ENCODE measurements at regions not wholly inside any gene's neighbourhood (a gene's known extent, or its start where the extent isn't known, plus 50 kb on each side); places are given as distances from the start of the nearest gene placed in this dataset.
"Not testable (repeated sequence)": the region's sequence is repeated elsewhere in the genome, so short reads cannot be mapped to it uniquely, and the experiment has no call there.

DNA sequence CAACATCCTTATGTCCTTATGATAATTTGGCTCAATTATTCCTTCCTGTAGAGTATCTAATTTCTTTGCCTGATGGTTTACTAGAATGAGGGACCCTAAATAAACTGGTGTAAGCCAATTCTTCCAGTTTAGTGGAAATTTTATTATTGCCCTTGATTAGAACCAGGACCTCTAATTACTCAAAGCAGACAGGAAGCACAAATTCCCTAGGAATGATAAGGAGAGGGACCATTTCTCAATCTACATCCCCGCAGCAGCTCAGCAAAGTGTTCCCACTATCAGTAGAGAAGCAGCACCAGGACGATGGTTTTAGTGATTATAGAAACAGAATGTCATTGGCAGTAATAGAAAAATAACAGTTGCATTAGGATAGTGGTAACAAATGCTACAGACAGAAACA lies 97.1 kb downstream of the PLPPR4 start:
- no peak for DNase-seq

DNA sequence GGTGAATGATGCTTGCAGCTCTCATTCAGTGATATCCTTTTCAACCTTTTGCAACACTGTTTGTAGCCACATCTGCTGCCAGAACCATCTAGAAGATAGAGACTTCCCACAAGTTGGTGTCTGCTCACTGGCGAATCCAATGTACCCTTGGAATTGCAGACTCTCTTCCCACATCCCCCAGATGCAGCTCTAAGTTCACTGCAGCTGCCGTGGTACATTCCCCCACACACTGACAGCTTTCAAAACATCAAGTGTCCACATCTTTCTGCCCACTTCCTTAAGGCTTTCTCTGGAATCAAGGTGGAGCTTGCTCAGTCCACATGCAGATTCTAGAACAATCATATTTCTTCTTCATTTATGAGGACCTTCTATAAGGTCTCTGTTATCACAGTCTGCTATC lies 99.2 kb downstream of the PLPPR4 start:
- DNase-seq, result no peak

GRCh38 chr1:99365141-99365540 lies 100.8 kb downstream of the PLPPR4 start:
- DNase-seq, result no peak

DNA sequence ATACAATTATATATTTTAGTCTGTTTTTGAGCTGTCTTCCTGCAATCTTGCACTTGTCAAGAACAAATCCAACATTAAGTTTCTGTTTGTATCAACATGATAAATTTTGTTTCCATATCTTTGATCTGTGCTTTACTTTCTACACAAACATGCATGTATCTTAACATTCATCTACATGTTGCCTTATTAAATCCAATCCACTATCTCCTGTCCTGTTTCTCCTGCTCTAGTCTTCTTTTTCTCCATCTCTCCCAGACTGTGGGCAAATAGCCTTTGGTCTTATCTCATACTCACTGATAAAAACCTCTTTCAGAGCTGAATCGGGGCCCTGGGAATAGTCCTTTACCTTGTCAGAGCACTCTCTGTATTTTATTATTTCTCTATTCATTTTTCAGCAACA lies 101.3 kb downstream of the PLPPR4 start:
- no peak for DNase-seq

DNA sequence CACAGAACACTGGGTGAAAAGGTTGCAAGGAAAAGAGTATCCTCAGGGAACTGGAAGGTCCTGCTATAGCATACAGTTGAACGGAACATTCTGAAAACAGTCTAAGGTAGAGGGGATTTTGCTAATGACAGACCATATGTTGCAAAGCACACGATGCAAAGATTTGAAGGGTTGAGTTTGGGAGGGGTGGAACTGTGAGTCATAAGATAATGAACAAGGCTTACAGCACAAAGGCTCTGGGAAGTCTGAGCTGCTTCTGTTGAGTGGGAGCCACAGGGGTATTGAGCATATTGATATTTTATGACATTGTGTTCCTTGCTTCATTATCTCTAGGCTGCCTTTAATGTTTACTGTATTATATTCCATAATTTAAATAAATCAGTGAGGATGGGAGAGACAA lies 104.9 kb downstream of the PLPPR4 start:
- DNase-seq, result no peak

DNA sequence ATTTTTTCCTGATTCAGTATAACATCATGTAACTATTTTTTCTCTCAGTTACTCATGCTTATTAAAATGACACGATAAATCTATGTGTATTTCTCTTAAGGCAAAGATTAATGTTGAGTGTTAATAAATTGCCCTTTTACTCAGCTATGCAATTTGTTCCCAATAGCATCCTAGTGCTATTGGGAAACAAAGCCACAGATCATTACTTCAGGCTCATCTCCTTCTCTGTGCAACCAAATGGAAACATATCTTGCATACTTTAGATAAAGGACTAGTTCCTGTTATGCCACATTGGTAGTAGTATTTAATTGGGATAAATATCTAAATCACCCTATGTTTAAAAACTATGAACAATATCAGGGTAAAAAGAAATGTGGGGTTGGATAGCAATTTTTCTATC lies 106.2 kb downstream of the PLPPR4 start:
- no peak for DNase-seq

- no peak for DNase-seq
These were observed 107.1 kb downstream of the PLPPR4 start for GRCh38 chr1:99371413-99371812.

- no peak for DNase-seq
These were observed 109.8 kb downstream of the PLPPR4 start for GRCh38 chr1:99374109-99374508.

DNA sequence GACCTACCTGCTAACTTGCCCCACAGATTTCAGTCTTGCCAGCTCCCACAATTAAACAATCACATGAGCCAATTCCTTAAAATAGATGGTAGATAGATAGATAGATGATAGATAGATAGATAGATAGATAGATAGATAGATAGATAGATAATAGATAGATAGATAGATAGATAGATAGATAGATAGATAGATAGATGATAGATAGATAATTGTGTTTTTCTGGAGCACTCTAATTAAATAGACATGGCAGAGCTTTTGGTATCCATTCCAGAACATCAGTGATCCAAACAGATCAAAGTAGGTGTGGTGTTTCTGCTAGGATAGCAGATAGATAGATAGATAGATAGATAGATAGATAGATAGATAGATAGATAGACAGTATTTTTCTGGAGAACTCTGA lies 110.4 kb downstream of the PLPPR4 start:
- DNase-seq, result not testable (repeated sequence)

DNA sequence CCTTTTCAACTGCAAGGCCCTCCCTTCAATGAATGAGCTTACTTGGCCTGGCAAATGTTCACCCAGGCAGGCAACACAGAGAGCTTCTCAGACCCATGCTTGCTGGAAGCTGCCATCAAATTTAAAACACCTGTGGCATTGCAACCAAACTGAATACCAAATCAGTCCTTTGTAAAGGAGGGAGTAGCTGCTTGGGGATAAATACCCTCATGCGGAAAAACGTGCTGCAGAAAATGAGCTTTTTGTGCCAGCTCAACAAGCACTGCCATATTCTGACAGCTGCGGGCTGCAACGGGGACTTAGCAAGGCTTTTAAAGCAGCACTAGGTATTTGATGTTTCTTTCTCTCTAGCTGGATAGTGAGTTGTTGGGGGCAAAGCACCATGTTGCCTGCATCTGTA lies 119.7 kb downstream of the PLPPR4 start:
- no peak for DNase-seq

- DNase-seq, result no peak
These were observed 121.6 kb downstream of the PLPPR4 start for GRCh38 chr1:99385852-99386251.

- DNase-seq, result no peak
These were observed 132.1 kb downstream of the PLPPR4 start for GRCh38 chr1:99396389-99396788.

DNA sequence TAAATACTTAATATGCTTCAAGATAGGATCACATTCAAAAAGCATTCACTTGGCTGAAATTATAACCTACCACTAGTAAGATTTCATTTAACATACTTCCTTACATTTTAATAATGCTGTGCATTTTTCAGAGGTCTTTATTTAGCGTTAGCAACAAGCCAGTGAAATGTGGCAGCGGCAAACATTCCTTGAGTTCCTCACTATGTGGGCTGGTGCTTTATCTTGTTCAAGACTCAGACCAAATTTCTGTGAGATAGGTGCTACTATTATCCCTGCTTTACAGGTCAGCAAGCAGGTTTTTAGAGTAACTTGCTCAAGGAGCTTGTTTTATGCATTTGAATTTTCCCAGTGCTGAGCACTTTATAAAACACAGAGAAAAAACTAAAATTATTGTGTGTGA lies 132.7 kb downstream of the PLPPR4 start:
- no peak for DNase-seq

DNA sequence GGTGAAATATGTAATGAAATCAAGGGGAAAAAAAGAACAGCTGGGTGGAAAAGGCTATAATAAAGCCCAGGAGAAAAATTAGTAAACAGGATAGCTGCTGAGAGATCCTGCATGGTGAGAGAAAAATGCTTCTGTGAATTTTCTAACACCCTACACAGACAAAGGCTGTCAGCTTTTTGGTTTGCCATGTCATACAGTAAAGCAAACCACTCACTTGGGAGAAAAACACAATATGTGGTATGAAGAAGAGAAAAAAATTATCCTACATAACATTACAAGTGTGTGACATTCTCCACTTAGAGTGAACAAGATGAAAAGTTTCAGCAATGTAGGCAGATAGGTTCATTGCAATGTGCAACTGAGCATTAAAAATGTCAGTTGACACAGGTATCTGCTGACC lies 133.6 kb downstream of the PLPPR4 start:
- DNase-seq, result no peak

GRCh38 chr1:99401556-99401955 lies 137.3 kb downstream of the PLPPR4 start:
- not testable (repeated sequence) for DNase-seq

DNA sequence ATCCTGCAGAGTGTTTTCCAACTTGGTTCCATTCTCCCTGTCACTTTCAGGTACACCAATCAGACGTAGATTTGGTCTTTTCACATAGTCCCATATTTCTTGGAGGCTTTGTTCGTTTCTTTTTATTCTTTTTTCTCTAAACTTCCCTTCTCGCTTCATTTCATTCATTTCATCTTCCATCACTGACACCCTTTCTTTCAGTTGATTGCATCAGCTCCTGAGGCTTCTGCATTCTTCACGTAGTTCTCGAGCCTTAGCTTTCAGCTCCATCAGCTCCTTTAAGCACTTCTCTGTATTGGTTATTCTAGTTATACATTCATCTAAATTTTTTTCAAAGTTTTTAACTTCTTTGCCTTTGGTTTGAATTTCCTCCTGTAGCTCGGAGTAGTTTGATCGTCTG lies 140.1 kb downstream of the PLPPR4 start:
- DNase-seq, result not testable (repeated sequence)

GRCh38 chr1:99405325-99405724 lies 141.0 kb downstream of the PLPPR4 start:
- DNase-seq, result not testable (repeated sequence)

DNA sequence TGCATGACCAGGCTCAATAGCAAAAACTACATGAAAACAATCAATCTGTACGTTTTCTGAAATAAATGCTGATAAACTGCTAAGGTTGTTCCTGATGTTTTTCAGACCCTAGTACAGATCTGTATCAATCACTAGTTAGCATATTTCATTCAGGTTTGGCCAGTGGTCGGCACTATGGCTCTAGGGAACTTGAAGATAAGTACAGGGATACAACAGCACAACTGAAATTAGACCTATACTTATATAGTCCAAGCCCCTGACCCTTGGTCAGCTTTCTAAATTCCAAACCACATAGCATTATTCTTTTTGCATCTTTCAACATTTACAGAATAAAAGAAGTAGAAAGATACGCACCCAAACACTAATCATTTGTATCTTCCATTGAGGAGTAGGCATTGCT lies 142.7 kb downstream of the PLPPR4 start:
- no peak for DNase-seq

DNA sequence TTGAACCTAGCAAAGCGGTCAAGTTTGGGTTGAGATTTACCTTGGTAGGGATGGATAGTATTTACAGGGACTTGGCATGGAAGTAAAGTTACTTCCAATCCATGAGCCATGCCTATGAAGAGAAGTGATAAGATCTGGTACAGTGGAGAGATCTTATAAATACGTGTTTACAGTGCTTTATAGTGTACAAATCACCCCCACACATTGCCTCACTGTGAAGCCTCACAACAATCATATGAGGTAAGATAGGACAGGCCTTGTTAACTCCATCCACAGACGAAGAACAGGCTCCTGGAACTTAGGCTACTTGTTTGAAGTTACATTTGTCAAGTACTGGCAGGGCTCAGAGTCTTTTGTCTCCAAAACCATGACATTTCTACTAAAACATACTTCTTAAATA lies 159.8 kb downstream of the PLPPR4 start:
- no peak for DNase-seq

- DNase-seq, result no peak
These were observed 165.5 kb downstream of the PLPPR4 start for GRCh38 chr1:99429754-99430153.

DNA sequence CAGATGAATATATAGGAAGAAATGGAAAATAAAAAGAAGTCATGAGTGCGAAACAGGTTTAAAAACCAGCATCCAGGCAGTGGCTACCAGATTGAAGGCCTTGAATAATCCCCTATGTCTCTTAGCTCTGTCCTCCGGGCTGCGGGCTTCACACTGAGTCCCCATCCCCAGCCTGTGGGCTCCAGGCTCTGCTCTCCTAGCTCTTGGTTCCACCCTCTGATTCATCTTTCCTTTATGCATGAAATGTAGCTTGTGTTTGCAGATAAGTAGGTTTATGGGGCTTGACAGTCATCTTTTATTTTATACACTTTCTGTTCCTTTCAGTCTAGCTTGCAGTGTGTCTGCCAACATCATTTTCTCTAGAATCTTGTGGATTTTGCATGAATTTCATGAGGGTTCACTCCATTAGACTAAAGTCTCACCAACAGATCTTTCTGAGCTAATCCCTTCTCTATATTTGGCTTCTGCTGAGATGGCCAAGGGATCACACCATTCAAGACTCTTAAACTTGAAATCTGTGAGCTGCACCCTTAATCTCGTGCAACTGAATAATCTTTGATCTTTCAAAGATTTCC lies 174.5 kb downstream of the PLPPR4 start:
- no peak for DNase-seq

DNA sequence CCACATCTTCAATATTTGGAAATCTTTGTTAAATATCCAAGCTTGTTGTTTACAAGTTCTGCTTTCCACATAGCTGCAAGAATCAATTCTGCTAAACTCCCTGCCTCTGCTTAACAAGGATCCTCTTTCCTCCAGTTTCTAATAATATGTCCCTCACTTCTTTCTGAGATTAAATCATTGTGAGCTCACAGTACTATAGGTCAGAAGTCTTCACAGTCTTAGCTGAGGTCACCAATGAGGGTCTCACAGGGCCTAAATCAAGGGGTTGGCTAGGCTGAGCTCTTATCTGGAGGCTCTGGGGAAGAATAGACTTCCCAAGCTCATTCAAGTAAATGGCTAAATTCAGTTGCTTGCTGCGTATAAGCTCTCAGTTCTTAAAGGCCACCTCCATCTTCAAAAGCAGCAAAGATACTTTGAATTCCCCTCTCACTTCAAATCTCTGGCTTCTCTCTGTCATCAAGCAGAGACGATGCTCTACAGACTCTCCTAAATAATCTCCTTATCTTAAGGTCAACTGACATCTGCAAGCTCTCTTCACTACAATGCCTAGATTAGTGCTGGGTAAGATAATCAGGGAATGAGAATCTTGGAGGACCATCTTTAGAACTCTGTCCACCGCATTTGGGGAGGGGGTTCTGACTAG lies 175.3 kb downstream of the PLPPR4 start:
- no peak for DNase-seq

- DNase-seq, result no peak
These were observed 177.2 kb downstream of the PLPPR4 start for GRCh38 chr1:99441299-99442095.

DNA sequence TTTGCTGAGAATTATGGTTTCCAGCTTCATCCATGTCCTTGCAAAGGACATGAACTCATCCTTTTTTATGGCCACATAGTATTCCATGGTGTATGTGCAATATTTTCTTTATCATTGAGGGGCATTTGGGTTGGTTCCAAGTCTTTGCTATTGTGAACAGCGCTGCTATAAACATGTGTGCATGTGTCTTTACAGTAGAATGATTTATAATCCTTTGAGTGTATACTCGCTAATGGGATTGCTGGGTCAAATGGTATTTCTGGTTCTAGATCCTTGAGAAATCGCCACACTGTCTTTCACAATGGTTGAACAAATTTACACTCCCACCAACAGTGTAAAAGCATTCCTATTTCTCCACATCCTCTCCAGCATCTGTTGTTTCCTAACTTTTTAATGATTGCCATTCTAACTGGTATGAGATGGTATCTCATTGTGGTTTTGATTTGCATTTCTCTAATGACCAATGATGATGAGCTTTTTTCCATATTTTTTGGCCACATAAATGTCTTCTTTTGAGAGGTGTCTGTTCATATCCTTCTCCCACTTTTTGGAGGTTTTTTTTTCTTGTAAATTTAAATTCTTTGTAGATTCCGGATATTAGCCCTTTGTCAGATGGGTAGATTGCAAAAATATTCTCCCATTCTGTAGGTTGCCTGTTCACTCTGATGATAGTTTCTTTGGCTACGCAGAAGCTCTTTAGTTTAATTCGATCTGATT lies 180.1 kb downstream of the PLPPR4 start:
- DNase-seq, result not testable (repeated sequence)
